ENCODE measurements at regions not wholly inside any gene's neighbourhood (a gene's known extent, or its start where the extent isn't known, plus 50 kb on each side); places are given as distances from the start of the nearest gene placed in this dataset.
"Not testable (repeated sequence)": the region's sequence is repeated elsewhere in the genome, so short reads cannot be mapped to it uniquely, and the experiment has no call there.

DNA sequence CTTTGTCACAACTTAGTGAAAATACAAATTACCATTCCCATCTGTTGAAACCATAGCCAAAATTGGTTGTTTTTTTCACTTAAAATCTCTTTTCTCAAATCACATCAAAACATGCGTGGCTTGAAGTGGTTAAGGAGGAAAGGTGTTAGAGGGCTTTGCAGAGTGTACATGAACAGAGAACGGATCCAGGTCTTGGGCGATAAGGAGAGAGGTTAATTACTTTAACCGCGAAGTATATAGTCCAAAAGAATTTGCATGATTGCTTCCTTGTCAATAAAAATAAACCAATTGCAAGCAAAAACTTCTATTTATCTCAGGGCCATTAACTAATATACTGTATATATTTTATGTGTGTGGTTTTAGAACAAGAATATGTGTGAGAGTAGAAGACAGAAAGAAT, 813.9 kb upstream of the SORCS1 start:
- Histone ChIP-seq H3K4me1 (ENCODE audit: control insufficient read depth in 2 of 2, insufficient read depth in 2 of 2, low read length in 1 of 2) (no peaks in the 10 kb centered on the region), H3K36me3 (ENCODE audit: control insufficient read depth in 2 of 2, insufficient read depth in 2 of 2, low read length in 1 of 2) (no peaks in the 10 kb centered on the region), H3K27me3 (ENCODE audit: control insufficient read depth in 1 of 2, insufficient read depth in 2 of 2, low read length in 2 of 2) (no peaks in the 10 kb centered on the region), H3K9me3 (ENCODE audit: control insufficient read depth in 2 of 2, insufficient read depth in 1 of 2, low read depth in 1 of 2, low read length in 1 of 2) (peaks cover 0 to 2% of the 10 kb centered on the region in 2 donors), H3K27ac (ENCODE audit: low read depth in 2 of 2, low read length in 1 of 2) (no peak overlapping the region), H3K4me3 (ENCODE audit: low read depth in 1 of 2, low read length in 2 of 2) (no peak overlapping the region)
- 82 to 92% methylated on average over 5 of the region's 5 CpGs for WGBS, 2 donors

DNA sequence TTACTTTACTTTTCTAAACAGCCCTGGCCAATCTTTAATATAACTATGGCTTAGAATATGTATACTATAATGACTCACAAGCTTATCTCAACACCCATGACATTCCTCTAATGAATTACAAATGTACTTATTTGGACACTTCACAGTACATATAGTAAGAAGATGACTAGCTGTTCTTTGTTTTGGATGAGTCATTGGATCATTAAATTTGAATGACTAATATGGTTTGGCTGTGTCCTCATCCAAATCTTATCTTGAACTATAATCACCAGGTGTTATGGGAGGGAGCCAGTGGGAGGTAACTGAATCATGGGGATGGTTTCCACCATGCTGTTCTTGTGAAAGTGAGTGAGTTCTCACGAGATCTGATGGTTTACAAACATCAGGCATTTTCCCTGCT, 807.5 kb upstream of the SORCS1 start:
- Histone ChIP-seq H3K27me3 (ENCODE audit: control insufficient read depth in 1 of 2, insufficient read depth in 2 of 2, low read length in 2 of 2) (no peaks in the 10 kb centered on the region), H3K4me1 (ENCODE audit: control insufficient read depth in 2 of 2, insufficient read depth in 2 of 2, low read length in 1 of 2) (no peaks in the 10 kb centered on the region), H3K9me3 (ENCODE audit: control insufficient read depth in 2 of 2, insufficient read depth in 1 of 2, low read depth in 1 of 2, low read length in 1 of 2) (peaks cover 0 to 6% of the 10 kb centered on the region in 2 donors), H3K27ac (ENCODE audit: low read depth in 2 of 2, low read length in 1 of 2) (no peak overlapping the region), H3K4me3 (ENCODE audit: low read depth in 1 of 2, low read length in 2 of 2) (no peak overlapping the region), H3K36me3 (ENCODE audit: control insufficient read depth in 2 of 2, insufficient read depth in 2 of 2, low read length in 1 of 2) (no peaks in the 10 kb centered on the region)
- 41 to 43% methylated on average over 1 of the region's 1 CpG for WGBS, 2 donors

DNA sequence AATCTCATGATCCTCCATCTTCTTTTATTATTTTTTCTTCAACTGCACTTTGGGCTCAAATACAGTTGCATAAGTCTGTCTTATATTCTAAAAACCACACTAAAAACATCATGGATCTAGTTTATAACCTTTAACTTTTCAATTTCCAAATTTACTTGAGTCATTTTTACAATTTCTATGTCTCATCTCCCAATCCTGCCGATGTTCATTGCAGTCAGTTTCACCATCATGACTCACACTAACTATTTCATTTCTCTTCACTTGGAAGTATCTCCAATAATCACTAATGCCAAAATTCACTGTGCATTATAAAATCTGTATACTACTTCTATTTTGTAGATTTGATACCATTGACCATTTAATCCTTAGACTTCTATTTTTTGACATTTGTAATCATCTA, 806.9 kb upstream of the SORCS1 start:
- Histone ChIP-seq H3K27ac (ENCODE audit: low read depth in 2 of 2, low read length in 1 of 2) (no peak overlapping the region), H3K27me3 (ENCODE audit: control insufficient read depth in 1 of 2, insufficient read depth in 2 of 2, low read length in 2 of 2) (no peaks in the 10 kb centered on the region), H3K9me3 (ENCODE audit: control insufficient read depth in 2 of 2, insufficient read depth in 1 of 2, low read depth in 1 of 2, low read length in 1 of 2) (peaks cover 0 to 6% of the 10 kb centered on the region in 2 donors), H3K36me3 (ENCODE audit: control insufficient read depth in 2 of 2, insufficient read depth in 2 of 2, low read length in 1 of 2) (no peaks in the 10 kb centered on the region), H3K4me1 (ENCODE audit: control insufficient read depth in 2 of 2, insufficient read depth in 2 of 2, low read length in 1 of 2) (no peaks in the 10 kb centered on the region), H3K4me3 (ENCODE audit: low read depth in 1 of 2, low read length in 2 of 2) (no peak overlapping the region)
- 87 to 89% methylated on average over 1 of the region's 1 CpG for WGBS, 2 donors

DNA sequence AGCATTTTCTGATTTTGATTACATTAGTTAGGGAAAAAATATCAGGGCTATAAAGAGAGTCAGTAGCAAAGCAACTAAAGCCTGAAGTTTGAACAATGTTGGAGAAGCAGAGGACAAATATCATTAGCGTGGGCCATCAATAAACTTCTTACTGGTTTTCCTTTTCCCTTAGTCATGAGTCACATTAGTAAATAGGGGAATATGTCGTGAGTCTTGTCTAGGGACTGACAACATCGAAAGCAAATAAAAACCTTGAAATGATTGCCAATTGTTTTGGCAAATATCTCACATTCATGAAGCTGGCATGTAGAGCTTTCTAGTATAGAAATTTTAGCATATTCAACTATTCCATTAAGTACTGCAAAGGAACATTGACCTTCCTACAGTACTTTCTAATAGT, 806.0 kb upstream of the SORCS1 start:
- H3K27me3 ChIP-seq (ENCODE audit: control insufficient read depth in 1 of 2, insufficient read depth in 2 of 2, low read length in 2 of 2): no peaks in the 10 kb centered on the region
- no peaks in the 10 kb centered on the region for H3K36me3 ChIP-seq (ENCODE audit: control insufficient read depth in 2 of 2, insufficient read depth in 2 of 2, low read length in 1 of 2)
- no peak overlapping the region for H3K4me3 ChIP-seq (ENCODE audit: low read depth in 1 of 2, low read length in 2 of 2)
- H3K4me1 ChIP-seq (ENCODE audit: control insufficient read depth in 2 of 2, insufficient read depth in 2 of 2, low read length in 1 of 2): no peaks in the 10 kb centered on the region
- WGBS, 2 donors: 58 to 61% methylated on average over 3 of the region's 3 CpGs
- H3K27ac ChIP-seq (ENCODE audit: low read depth in 2 of 2, low read length in 1 of 2): no peak overlapping the region
- H3K9me3 ChIP-seq (ENCODE audit: control insufficient read depth in 2 of 2, insufficient read depth in 1 of 2, low read depth in 1 of 2, low read length in 1 of 2): peaks cover 0 to 6% of the 10 kb centered on the region in 2 donors

DNA sequence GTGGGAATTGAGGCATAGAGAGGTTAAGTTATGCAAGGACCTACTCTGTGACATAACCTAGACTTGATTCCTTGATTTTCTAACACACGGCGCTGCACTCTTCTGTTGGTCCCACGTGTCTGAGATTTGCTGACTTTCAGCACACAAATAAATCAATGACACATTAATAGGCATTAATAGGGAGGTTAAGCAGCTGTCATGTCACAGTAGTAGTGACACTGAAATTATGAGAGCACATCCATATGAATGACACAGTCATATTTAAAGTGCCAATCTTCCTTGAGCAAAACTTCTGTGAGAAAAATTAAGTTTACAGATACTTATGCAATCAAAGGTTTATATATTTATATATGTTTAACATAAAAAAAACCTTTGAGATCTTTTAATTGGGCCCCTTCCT, 805.4 kb upstream of the SORCS1 start:
- WGBS, 2 donors: 70% methylated on average over 3 of the region's 3 CpGs

DNA sequence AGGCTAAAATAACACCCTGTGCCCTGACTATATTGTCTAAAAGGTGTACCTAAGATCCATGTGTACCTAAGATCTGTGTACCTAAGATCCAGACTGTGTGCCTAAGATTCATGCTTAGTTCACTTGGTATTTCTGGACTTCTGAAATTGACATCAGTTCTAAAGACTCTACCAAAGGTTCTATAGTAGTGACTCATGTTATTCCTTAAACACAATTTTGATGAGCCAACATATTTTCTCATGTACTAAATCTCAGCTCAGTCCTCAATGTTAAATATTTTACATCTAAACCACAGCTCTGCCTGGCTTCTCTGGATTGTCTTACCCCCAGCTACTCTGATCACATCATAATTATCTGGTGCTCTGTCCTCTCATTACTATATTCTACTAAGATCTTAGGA, 802.3 kb upstream of the SORCS1 start:
- Histone ChIP-seq H3K4me3 (ENCODE audit: low read depth in 1 of 2, low read length in 2 of 2) (no peak overlapping the region), H3K4me1 (ENCODE audit: control insufficient read depth in 2 of 2, insufficient read depth in 2 of 2, low read length in 1 of 2) (no peaks in the 10 kb centered on the region), H3K27me3 (ENCODE audit: control insufficient read depth in 1 of 2, insufficient read depth in 2 of 2, low read length in 2 of 2) (no peaks in the 10 kb centered on the region), H3K9me3 (ENCODE audit: control insufficient read depth in 2 of 2, insufficient read depth in 1 of 2, low read depth in 1 of 2, low read length in 1 of 2) (no peaks in the 10 kb centered on the region), H3K36me3 (ENCODE audit: control insufficient read depth in 2 of 2, insufficient read depth in 2 of 2, low read length in 1 of 2) (no peaks in the 10 kb centered on the region), H3K27ac (ENCODE audit: low read depth in 2 of 2, low read length in 1 of 2) (no peak overlapping the region)

More for the DNA sequence above, 805.4 kb upstream of the SORCS1 start:
- peaks cover 0 to 6% of the 10 kb centered on the region in 2 donors for H3K9me3 ChIP-seq (ENCODE audit: control insufficient read depth in 2 of 2, insufficient read depth in 1 of 2, low read depth in 1 of 2, low read length in 1 of 2)
- no peaks in the 10 kb centered on the region for H3K27me3 ChIP-seq (ENCODE audit: control insufficient read depth in 1 of 2, insufficient read depth in 2 of 2, low read length in 2 of 2)
- H3K36me3 ChIP-seq (ENCODE audit: control insufficient read depth in 2 of 2, insufficient read depth in 2 of 2, low read length in 1 of 2): no peaks in the 10 kb centered on the region
- no peak overlapping the region for H3K27ac ChIP-seq (ENCODE audit: low read depth in 2 of 2, low read length in 1 of 2)
- no peaks in the 10 kb centered on the region for H3K4me1 ChIP-seq (ENCODE audit: control insufficient read depth in 2 of 2, insufficient read depth in 2 of 2, low read length in 1 of 2)
- H3K4me3 ChIP-seq (ENCODE audit: low read depth in 1 of 2, low read length in 2 of 2): no peak overlapping the region

DNA sequence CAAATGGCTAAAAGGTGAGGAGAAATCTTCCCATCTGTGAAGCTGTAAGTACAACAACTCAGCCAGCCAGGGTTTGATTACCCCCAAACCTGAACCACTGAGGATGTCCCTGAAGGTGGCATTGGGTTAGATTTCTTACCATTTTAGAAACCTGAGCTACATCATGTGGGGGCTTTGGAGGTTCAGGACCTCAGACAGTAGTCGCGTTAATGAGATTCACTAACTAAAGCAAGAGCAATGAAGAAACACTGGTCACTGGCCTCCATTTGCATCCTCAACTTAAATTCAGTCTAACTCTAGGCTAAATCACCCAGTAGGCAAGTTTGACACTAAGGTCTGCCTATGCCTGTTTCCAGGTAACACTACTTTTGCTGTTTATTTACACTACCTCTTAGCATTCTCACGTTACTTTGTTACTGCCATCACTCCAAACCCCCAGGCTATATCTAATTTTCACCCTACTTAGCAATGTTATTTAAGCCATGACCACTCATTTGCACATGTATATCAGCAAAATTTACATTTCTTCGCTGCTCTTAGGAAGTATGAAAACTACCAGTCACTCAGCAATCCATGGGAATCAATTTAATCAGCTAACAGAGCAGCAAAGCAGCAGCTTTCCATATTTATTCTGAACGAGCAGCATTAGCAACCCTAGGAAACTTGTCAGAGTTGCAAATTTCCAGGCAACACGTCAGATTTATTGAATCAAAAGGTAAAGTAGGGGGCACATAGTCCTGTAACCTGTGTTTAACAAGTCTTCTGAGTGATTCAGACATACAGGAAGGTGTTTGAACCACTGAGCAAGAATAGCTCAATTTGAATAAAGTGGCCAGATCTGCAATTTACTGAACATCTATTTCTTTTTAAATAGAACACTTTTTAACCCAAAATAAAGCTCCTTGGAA, 788.4 kb upstream of the SORCS1 start:
- H3K9me3 ChIP-seq (ENCODE audit: control insufficient read depth in 2 of 2, insufficient read depth in 1 of 2, low read depth in 1 of 2, low read length in 1 of 2): peaks cover 4% of the 10 kb centered on the region in 2 donors
- no peak overlapping the region for H3K4me3 ChIP-seq (ENCODE audit: low read depth in 1 of 2, low read length in 2 of 2)
- no peaks in the 10 kb centered on the region for H3K36me3 ChIP-seq (ENCODE audit: control insufficient read depth in 2 of 2, insufficient read depth in 2 of 2, low read length in 1 of 2)
- no peaks in the 10 kb centered on the region for H3K27me3 ChIP-seq (ENCODE audit: control insufficient read depth in 1 of 2, insufficient read depth in 2 of 2, low read length in 2 of 2)
- H3K4me1 ChIP-seq (ENCODE audit: control insufficient read depth in 2 of 2, insufficient read depth in 2 of 2, low read length in 1 of 2): no peaks in the 10 kb centered on the region
- 38 to 47% methylated on average over 6 of the region's 6 CpGs for WGBS, 2 donors
- no peak overlapping the region for H3K27ac ChIP-seq (ENCODE audit: low read depth in 2 of 2, low read length in 1 of 2)

DNA sequence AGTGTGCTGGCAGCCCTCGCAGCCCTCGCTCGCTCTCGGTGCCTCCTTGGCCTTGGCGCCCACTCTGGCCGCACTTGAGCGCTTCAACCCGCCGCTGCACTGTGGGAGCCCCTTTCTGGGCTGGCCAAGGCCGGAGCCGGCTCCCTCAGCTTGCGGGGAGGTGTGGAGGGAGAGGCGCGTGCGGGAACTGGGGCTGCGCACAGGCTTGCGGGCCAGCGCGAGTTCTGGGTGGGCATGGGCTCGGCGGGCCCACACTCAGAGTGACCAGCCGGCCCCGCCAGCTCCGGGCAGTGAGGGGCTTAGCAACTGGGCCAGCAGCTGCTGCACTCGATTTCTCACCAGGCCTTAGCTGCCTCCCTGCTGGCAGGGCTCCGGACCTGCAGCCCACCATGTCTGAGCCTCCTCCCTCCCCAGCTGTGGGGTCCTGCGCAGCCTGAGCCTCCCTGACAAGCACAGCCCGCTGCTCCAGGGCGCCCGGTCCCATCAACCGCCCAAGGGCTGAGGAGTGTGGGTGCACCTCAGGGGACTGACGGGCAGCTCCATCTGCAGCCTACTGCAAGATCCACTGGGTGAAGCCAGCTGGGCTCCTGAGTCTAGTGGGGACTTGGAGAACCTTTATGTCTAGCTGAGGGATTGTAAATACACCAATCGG, 786.0 kb upstream of the SORCS1 start:
- H3K4me1 ChIP-seq (ENCODE audit: control insufficient read depth in 2 of 2, insufficient read depth in 2 of 2, low read length in 1 of 2); H3K27ac ChIP-seq (ENCODE audit: low read depth in 2 of 2, low read length in 1 of 2); H3K9me3 ChIP-seq (ENCODE audit: control insufficient read depth in 2 of 2, insufficient read depth in 1 of 2, low read depth in 1 of 2, low read length in 1 of 2); H3K4me3 ChIP-seq (ENCODE audit: low read depth in 1 of 2, low read length in 2 of 2); H3K36me3 ChIP-seq (ENCODE audit: control insufficient read depth in 2 of 2, insufficient read depth in 2 of 2, low read length in 1 of 2); H3K27me3 ChIP-seq (ENCODE audit: control insufficient read depth in 1 of 2, insufficient read depth in 2 of 2, low read length in 2 of 2): not testable (repeated sequence)
- 93 to 94% methylated on average over 32 to 33 of the region's 33 CpGs for WGBS, 2 donors

DNA sequence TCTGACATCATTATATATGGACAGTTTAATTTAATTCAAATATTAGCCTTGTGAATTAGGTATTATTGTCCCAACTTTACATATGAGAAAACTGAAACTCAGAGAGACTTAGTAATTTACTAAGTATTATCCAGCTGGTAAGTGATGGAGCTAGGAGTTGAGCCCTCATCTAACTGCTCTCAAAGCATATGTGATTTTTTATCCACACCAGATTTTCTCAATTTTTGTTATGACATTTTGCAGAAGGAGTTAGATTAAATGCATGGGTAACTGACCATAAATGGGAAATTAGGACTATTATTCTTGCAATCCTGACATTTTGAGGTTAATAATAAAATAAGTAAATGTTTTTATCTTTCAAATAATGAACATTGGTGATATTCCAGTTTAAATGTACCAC, 778.3 kb upstream of the SORCS1 start:
- no peaks in the 10 kb centered on the region for H3K4me1 ChIP-seq (ENCODE audit: control insufficient read depth in 2 of 2, insufficient read depth in 2 of 2, low read length in 1 of 2)
- no peak overlapping the region for H3K4me3 ChIP-seq (ENCODE audit: low read depth in 1 of 2, low read length in 2 of 2)
- peaks cover 0 to 6% of the 10 kb centered on the region in 2 donors for H3K9me3 ChIP-seq (ENCODE audit: control insufficient read depth in 2 of 2, insufficient read depth in 1 of 2, low read depth in 1 of 2, low read length in 1 of 2)
- H3K27ac ChIP-seq (ENCODE audit: low read depth in 2 of 2, low read length in 1 of 2): no peak overlapping the region
- no peaks in the 10 kb centered on the region for H3K36me3 ChIP-seq (ENCODE audit: control insufficient read depth in 2 of 2, insufficient read depth in 2 of 2, low read length in 1 of 2)
- no peaks in the 10 kb centered on the region for H3K27me3 ChIP-seq (ENCODE audit: control insufficient read depth in 1 of 2, insufficient read depth in 2 of 2, low read length in 2 of 2)

DNA sequence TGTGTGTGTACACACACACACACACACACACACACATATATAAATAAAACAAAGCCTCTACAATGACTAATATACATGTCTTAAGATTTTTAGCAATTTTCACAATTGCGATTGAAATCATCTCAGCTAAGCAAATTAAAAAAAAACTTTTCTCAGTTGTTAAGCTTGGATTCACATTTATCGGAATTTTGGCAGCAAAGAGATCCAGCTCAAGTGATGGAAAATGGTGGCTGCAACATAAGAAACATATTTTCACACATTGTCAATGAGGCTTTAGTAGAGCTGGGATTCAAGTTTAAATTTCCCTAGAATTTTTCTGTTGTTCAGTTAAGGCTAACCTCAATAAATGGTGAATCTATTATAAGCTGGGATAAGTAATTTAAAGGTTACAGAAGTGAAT, 768.6 kb upstream of the SORCS1 start:
- H3K4me1 ChIP-seq (ENCODE audit: control insufficient read depth in 2 of 2, insufficient read depth in 2 of 2, low read length in 1 of 2): no peaks in the 10 kb centered on the region
- no peaks in the 10 kb centered on the region for H3K9me3 ChIP-seq (ENCODE audit: control insufficient read depth in 2 of 2, insufficient read depth in 1 of 2, low read depth in 1 of 2, low read length in 1 of 2)
- no peaks in the 10 kb centered on the region for H3K36me3 ChIP-seq (ENCODE audit: control insufficient read depth in 2 of 2, insufficient read depth in 2 of 2, low read length in 1 of 2)
- no peaks in the 10 kb centered on the region for H3K27me3 ChIP-seq (ENCODE audit: control insufficient read depth in 1 of 2, insufficient read depth in 2 of 2, low read length in 2 of 2)
- no peak overlapping the region for H3K27ac ChIP-seq (ENCODE audit: low read depth in 2 of 2, low read length in 1 of 2)
- H3K4me3 ChIP-seq (ENCODE audit: low read depth in 1 of 2, low read length in 2 of 2): no peak overlapping the region
- WGBS, 2 donors: 87 to 89% methylated on average over 2 of the region's 2 CpGs
